RPMI7951 (cell line): ENCODE measurements at regions not wholly inside any gene's neighbourhood (a gene's known extent, or its start where the extent isn't known, plus 50 kb on each side); places are given as distances from the start of the nearest gene placed in this dataset.
A peak's percentile ranks its signal among the peaks of the same experiment; 100 is the strongest.

Experiments
- DNase-seq: peaks from one replicate; pipeline ENCODE4 v3.0.0-alpha.2; 2012; ENCODE audit warnings: low read depth

DNA sequence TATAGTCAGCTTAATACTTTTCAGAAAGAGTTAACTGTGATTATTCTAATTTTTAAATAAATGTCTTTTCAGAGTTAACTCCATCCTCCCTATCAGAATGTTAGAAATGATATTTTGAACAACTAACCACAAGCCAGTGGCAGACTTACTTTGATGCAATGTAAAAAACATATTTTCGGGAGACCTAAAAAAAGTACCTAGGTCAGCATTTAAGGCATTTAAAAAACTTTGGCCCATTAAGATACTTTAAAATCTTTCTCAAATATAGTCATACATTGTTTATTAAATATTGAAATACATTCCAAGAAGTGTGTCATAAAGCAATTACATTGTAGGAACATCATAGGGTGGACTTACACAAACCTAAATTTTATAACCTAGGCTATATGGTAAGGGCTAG, 426.1 kb downstream of the PABPC4L start:
- no peak for DNase-seq

DNA sequence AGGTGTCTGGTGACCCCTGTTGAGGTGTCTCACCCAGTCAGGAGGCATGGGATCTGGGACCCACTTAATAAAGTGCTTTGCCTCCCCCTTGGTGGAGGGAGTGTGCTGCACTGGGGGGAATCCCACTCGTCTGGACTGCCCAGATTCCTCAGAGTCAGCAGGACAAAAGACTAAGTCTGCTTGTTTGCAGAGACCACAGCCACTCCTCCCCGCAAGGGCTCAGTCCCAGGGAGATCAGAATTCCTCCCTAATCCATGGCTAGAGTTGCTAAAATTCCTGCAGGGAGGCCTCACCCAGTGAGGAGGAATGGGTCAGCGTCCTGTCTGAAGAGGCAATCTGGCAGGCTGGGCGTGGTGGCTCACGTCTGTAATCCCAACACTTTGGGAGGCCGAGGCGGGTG, 442.2 kb downstream of the PABPC4L start:
- no peak for DNase-seq

DNA sequence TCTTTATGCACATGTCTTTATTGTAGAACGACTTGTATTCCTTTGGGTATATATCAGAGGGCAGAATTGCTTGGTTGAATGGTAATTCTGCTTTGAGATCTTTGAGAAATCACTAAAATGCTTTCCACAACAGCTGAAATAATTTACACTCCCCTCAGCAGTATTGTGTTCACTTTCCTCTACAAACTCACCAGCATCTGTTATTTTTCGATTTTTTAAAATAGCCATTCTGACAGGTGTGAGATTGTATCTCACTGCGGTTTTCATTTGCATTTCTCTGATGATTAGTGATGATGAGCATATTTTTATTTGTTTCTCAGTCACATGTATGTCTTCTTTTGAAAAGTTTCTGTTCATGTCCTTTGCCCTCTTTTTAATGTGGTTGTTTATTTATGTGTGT, 459.8 kb downstream of the PABPC4L start:
- no peak for DNase-seq

DNA sequence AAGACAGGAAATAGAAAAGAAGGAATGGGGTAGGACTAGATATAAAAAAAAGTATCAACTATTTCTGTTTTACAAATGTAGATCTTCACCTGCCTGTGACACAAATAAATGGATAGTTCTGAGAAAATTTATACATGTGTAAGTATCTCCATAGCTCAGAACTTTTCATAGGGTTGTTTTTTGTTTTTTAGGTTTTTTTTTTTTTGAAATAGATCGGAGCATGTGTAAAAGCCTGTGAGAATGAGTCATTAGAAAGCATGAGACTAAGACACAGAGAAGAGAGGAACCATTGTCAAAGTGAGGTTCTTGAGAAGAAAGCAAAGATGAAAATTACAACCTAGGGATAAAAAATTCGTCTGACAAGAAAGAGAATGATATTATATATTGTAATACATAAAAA, 481.6 kb downstream of the PABPC4L start:
- DNase-seq = no peak

DNA sequence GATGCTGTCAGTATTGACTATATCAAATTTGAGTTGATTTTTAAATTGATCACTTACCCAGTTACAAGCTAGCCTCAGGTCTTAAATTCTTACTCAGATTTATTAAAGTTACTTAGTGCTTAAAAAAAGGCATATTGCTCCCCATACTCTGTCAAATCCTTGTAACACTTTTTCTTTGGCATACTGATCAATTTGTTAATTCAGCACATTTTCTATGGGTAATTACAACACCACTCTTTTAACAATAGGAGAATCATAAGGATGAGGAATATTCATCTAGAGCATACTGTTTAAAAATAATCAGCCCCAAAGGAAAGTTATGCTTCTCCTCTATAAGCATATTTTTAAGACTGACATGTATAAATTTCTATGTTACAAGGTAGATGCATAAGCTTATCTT, 482.5 kb downstream of the PABPC4L start:
- no peak for DNase-seq

DNA sequence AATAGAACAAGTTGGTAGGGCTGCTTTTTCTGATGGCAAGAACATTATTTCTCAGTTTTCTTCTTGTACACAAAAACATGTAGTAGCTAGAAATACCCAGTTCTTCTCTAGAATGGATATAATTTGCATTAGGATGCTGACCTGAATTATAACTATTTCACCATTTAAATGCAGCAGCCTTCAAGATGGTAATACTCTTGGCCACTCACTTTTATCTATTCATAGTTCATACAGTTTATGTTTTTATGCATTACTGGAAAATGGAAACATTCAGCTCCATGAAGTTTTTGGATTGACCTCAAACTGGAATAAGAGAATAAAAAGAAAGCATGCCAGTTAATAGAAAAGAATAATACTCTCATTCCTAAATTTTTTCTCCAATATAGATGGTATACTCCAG, 487.4 kb downstream of the PABPC4L start:
- no peak for DNase-seq

DNA sequence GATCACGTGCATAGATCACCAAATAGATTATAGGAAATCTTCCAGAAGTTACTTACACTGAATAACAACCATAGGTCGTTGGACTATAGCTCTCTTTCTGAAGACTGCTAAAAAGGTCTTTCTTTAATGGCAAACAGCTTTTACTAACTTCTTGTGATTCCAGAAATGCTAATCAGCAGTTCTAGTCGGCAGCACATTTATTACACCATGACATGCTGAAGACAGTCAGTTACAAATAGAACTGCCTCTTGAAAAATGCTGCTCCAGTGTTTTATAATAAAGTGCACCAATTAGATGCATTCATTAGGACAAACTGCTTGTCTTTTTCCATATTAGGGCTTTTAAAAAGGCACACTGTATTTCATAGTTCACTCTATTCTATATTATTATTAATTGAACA, 488.2 kb downstream of the PABPC4L start:
- DNase-seq = no peak

DNA sequence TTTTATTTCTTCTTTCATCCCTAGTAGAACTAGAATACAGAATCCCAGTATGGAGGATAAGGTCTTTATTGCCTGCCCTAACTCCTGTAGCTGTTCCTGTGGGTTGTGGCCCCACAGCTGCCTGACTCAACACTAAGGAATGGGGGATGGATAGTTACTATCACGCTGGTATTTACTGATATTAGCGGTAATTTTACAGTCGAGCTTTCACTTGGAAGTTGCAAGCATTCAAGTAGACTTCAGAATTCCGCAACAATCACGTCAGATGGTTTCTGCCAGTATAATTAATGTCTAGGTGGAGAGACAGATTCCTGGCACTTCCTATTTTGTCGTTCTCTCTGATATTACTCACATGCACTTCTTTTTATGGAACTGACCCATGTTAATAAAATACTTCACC, 489.8 kb downstream of the PABPC4L start:
- peak; percentile 21 for DNase-seq

DNA sequence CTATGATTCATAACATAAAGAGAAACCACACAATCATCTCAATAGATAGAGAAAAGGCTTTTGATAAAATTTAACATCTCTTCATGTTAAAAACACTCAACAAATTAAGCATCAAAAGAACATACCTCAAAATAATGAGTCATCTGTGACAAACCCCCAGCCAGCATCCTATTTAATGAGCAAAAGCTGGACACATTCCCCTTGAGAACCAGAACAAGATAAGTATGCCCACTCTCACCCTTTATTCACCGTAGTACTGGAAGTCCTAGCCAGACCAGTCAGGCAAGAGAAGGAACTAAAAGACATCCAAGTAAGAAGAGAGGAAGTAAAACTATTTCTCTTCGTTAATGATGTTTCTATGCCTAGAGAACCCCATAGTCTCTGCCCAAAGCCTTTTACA, 507.2 kb downstream of the PABPC4L start:
- DNase-seq = no peak

DNA sequence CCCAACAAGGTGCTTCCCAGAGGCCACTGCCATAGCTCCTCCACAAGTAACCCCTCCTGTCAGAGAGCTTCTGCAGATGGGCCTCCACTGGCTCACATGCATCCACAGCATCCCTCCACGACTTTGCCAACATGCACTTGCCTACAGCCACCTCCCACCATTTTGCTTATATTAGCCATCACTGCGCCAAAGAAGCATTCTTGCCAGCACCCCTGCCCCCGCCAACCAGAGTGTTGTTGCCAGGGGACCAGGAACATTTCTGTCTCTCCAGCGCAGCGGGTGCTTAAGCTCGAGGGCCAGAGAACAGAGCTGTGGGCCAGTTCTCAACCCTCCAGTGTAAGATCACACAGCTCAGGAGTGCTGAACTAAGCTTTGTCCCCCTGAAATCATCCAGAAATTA, 517.6 kb downstream of the PABPC4L start:
- no peak for DNase-seq

DNA sequence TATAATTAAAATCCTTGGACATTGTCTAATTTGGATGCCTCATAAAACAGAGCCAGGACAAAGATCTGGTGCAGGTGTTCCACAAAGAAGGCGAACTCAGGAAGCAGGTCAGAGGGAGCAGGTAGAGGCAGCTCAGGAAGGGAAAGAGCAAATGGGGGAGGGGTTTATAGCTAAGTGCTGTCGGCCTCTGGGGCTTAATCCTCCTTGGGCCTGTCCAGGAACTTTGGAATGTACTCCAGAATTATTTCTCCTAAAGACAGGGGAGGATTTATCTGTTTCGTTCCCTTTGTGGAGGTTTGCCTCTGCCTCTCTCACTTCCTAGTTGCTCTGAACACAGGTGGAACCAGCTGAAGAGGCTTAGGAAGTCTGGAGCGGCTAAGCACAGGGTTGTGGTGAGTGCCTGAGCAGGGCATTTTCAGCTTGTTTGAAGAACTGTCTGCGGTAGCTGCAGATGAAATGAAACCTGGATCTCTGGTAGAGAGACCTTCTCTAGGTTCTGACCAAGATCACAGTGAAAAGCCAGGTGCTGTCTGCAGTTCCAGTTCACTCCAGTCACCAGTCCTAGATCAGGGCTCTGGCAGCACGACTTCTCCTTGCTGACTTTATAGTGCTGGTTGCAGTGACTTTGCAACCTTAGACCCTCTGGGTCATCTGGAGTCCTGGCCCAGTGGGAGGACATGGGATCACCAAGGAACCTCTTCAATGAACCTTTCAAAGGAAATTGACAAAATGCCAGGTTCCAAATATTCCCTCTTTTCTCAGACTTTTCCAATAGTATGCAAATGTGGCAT, 519.2 kb downstream of the PCDH10 start:
- DNase-seq = no peak

DNA sequence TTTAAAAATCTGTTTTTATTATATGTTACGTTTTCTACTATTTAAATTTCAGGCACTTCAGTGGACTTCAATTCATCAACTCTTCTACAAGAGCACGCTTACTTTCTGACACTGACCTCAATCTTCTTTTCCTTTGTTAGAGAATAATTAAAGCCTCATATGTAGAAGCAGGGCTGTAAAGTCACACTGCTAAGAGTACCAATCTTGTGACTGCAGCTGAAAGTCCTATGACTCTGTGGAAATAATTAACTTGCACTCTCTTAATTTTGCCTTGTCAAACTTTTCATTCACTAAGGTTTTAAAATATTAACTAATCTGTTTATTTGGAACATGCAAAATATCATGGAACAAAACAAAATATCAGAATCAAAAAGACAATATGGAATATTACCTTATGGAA, 498.1 kb downstream of the PCDH10 start:
- DNase-seq = no peak

DNA sequence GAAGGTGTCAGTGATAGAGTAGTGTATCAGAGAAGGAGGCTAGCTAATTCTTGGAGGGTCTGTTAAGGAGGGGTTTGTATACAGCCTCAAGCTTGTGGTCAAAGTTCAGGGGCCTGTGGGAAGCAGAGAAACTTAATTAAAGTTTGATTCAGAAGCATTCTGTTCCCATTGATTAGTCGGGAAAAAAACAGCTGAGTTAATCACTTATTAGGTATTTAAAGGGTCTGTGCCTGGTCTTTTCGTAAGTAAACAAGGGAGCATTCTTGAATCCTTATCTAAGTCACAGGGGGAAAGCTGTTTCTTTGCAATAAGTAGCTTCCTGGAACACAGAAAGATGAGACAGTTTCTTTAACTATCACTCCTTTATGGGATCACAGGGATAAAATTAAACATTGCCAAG, 492.1 kb downstream of the PCDH10 start:
- no peak for DNase-seq

DNA sequence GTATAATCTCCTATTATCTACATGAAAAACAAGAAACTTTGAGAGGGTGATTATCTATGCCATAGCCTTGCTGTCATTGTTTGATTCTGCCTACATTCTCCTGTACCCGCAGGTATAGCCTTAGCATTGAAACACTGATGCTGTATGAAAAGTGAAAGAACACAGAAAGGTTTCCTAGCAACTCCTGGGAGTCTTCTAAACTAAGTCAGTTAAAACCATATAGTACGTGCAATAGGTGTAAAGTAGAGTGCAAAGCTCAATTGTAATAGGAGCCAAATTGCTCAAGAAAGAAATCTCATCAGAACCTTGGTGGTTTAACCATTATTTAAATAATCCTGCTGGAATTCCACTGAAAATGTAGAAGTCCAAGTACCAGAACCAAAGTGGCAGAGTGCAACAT, 489.7 kb downstream of the PCDH10 start:
- no peak for DNase-seq

DNA sequence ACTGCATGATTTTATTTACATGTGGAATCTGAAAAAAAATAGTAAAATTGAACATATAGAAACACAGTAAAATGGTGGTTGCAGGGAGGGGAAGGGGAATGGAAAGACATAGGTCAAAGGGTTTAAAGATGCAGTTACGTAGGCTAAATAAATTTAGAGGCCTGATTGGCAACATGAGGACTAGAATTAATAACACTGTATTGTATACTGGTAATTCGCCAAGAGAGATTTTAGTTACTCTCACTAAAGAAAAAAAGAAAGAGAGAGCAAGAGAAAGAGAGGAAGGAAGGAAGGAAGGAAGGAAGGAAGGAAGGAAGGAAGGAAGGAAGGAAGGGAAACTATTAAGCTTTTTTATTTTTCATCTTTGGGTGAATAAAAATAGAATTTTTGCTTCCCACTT, 488.1 kb downstream of the PCDH10 start:
- no peak for DNase-seq

DNA sequence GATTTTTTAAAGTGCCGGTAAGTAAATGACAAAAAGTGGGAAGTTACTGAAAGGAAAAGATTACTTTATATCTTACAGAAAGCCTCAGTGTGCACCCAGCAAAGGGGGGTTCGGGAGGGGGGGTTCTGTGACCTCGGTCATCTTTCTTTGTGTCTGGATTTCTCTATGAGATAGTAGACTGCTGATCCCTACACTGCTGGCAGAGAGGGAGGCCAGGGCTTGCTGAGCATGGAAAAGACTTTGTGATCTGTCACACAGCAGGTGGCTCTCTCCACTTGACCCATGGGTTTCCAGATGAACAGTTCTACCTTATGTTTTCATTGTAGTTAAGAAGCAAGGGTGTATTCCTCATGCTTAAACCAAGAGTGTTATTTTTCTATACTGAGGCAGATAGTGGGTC, 475.6 kb downstream of the PCDH10 start:
- no peak for DNase-seq

DNA sequence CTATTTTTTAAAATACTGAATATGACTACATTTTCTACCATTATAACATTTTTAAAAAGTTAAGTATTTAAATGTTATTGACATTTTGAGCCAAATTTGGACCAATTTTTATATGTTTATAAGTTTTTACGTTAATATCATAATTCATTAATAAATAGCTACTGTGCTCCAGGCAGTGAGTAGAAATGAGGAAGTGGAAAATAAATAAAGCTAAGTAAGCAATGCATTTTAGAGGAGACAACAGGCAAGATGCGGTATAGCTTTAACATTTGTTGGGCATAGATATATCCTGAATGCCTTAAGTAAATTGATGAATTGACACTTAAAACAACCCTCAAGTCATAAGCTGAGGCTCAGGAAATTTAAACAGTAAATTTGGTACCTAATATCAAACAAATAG, 474.8 kb downstream of the PCDH10 start:
- no peak for DNase-seq

DNA sequence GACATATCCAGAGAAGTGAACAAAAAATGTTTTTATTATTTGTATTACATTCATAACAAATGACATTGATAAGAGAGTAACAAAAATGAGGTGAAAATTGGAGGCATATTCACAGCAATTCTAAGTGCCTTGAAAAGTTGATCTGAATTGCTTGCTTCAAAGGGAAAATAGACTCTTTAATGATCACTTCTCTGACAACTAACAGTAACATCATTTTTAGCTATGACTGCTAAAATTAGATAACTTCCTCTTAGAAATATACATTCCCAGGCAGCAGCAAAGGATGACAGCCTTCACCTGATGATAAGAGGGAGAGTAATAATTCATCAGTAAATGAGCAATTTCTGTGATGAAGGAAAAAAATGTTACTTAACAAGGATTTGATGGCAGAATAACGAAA, 472.5 kb downstream of the PCDH10 start:
- no peak for DNase-seq

DNA sequence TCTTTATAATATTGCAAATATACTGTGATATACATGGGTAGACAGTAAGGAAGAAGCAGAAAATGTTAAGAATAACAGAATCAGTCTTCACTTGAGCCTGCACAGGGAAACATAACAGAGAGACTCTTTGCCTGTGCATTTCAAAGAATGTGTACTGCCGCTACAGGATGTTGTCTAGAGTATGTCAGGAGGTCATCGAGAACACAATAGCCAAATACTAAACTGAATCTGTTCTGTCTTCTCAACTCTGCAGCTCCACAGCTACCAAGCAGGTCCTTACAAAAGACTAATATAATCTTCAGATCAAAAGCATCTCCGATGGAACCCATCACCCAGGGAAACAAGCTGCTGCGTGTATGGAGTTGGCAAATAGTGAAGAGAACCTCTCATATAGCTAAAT, 471.5 kb downstream of the PCDH10 start:
- no peak for DNase-seq

DNA sequence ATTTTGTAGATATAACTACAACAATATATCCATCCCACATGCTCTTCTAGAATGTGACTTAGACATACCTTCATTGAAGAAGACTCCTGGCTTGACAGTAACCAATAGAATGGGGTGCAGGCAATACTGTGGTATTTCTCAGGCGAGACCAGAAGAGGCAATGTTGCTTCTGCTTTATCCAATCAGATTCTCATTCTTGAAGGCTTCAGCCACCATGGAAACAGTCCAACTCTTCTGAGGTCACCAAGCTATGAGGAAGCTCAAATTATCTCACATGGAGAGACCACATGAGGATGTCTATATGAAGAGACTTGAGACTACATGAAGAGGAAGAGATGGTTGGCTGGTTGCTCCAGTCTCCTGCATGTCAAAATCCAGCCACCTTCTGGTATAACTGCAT, 469.9 kb downstream of the PCDH10 start:
- no peak for DNase-seq

DNA sequence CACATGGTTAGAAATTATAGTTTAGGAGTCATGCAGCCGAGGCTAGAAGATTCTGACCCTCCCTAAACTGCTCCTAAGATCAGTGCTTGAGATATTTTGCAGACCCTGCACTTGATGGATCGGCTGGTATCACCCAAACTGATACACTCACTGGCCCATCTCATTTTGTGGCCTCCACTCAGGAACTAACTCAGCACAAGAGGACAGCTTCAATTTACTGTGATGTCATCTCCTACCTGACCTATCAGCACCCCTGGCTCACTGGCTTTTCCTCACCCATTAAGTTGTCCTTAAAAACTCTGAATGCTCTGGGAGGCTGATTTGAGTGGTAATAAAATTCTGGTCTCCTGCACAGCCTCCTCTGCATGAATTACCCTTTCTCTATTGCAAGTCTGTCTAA, 450.9 kb downstream of the PCDH10 start:
- DNase-seq = no peak

DNA sequence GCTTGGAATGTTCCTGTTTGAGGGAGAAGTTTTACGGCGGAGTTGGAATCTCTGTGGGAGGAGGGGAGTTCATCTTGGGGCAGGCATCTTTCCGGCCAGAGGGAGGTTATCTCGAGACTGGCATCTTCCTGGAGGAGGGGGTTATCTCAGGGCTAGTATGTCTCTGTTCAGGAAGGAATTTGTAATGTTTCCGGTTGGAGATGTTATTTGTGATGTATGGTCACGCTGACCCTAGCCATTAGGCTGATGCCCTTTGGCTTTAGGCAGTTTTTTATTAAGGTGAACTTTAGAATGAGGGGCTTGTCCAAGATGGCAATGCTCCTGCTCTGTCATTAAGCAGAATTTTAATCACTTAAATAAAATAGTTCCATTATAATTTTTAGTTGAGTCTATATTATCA, 449.7 kb downstream of the PCDH10 start:
- no peak for DNase-seq

DNA sequence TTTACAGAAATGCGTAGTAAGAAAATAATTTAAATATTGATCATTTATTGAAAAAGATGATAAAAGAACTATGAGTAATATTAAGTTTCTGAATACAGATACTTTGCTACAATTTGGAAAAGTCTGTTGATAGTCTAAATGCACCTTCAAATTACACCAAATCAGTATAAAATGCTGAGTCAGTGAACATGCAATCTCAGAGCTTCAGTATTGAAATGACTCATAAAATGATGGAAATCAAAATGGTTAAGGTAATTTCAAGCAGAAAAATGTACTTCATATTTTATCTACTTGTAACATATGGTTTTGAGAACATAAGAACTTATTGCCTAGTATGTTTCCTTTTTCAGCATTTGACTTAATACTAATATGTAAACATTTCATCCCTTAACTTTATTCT, 448.2 kb downstream of the PCDH10 start:
- DNase-seq = no peak

DNA sequence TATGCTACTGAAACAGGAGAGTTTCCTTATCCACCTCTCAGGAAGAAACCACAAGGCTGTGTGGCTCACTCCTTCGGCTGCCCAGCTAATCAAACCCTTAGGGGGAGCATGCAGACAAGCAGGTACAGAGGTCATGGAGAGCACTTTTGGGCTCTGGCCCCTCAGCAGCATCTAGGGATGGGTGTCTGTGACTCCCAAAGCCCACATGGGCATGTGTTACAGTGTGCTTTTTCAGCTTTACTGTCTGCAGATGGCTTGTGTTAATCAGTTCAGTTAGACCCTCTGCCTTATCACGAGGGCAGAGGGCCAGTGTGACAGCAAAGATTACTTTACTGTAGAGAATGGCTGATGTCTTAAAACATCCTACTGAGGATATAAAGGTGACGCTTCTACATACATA, 447.4 kb downstream of the PCDH10 start:
- no peak for DNase-seq
